BJ (cell line): ENCODE measurements at regions not wholly inside any gene's neighbourhood (a gene's known extent, or its start where the extent isn't known, plus 50 kb on each side); places are given as distances from the start of the nearest gene placed in this dataset.

Source experiments
- CTCF ChIA-PET: fragments of 350-600 bp; formaldehyde crosslinking; extraction: SDS; loops from one replicate; lab custom pipeline; 2021; ENCODE audit warnings: antibody characterized with exemption, inconsistent platforms; lab: Yijun Ruan, JAX
- POLR2A ChIA-PET: fragments of 300-600 bp; sonication (Branson Sonifier 250); formaldehyde crosslinking; extraction: SDS; loops from one replicate; lab custom pipeline; 2021; ENCODE audit warnings: antibody characterized with exemption; lab: Charles Lee
- DNase-seq: peaks from one replicate; pipeline ENCODE4 v3.0.0-alpha.2; 2011; ENCODE audit warnings: low read depth
- H3K27me3 ChIP-seq: 2 replicates; pipeline ENCODE4 v1.6.0; 2011; ENCODE audit warnings: low read length; ENCODE audit not compliant: control insufficient read depth, insufficient read depth
- H3K36me3 ChIP-seq: 2 replicates; pipeline ENCODE4 v1.5.1; 2011; ENCODE audit warnings: low read length; ENCODE audit not compliant: control insufficient read depth, insufficient read depth
- H3K4me3 ChIP-seq: 2 replicates; pipeline ENCODE4 v1.5.1; 2011; ENCODE audit warnings: low read depth, mild to moderate bottlenecking, control low read depth, low read length
- CTCF ChIP-seq: IDR thresholded peaks from 2 replicates; pipeline ENCODE4 v1.5.1; 2011; ENCODE audit warnings: low read depth, mild to moderate bottlenecking, control low read depth, inconsistent platforms, low read length, moderate library complexity; ENCODE audit not compliant: insufficient read depth

GRCh38 chr2:7966032-7966431 is 715.8 kb upstream of the ID2 start:
- ChIA-PET CTCF (no interaction called here), POLR2A (no interaction called here)
- Histone ChIP-seq H3K27me3 (no peaks in the 10 kb centered on the region), H3K4me3 (no peak overlapping the region), H3K36me3 (no peaks in the 10 kb centered on the region)
- DNase-seq, result no peak
- TF ChIP-seq CTCF, result no peak

GRCh38 chr2:7967707-7968405 is 714.0 kb upstream of the ID2 start:
- CTCF ChIA-PET, result interaction anchor here (1.2 kb wide), 1 partner anchor 11 kb away, joined by 3 read pairs; no protein-coding TSS in a partner anchor
- H3K4me3 ChIP-seq, result no peak overlapping the region

GRCh38 chr2:7969756-7970515 is 711.9 kb upstream of the ID2 start:
- Histone ChIP-seq H3K36me3 (no peaks in the 10 kb centered on the region), H3K4me3 (no peak overlapping the region), H3K27me3 (no peaks in the 10 kb centered on the region)
- CTCF ChIA-PET, result no interaction called here
- DNase-seq, result no peak
- POLR2A ChIA-PET, result no interaction called here
- TF ChIP-seq CTCF, result no peak

More at GRCh38 chr2:7967707-7968405, 714.0 kb upstream of the ID2 start:
- Histone ChIP-seq H3K36me3 (no peaks in the 10 kb centered on the region), H3K27me3 (no peaks in the 10 kb centered on the region)
- POLR2A ChIA-PET, result no interaction called here
- no peak for TF ChIP-seq CTCF
- DNase-seq, result no peak

GRCh38 chr2:7971248-7971647 is 710.6 kb upstream of the ID2 start:
- Histone ChIP-seq H3K4me3 (no peak overlapping the region), H3K27me3 (no peaks in the 10 kb centered on the region), H3K36me3 (no peaks in the 10 kb centered on the region)
- TF ChIP-seq CTCF, result no peak
- CTCF ChIA-PET, result interaction anchor here (1.1 kb wide), 1 partner anchor 97 kb away, joined by 3 read pairs; no protein-coding TSS in a partner anchor
- POLR2A ChIA-PET, result no interaction called here
- DNase-seq, result no peak

- Histone ChIP-seq H3K27me3 (no peaks in the 10 kb centered on the region), H3K36me3 (no peaks in the 10 kb centered on the region), H3K4me3 (no peak overlapping the region)
- TF ChIP-seq CTCF, result no peak
- ChIA-PET POLR2A (no interaction called here), CTCF (interaction anchor here (1.1 to 1.6 kb wide), 2 partner anchors 10 to 96 kb away, joined by 3 read pairs; no protein-coding TSS in a partner anchor)
- no peak for DNase-seq
Observed at GRCh38 chr2:7971841-7972240, 710.0 kb upstream of the ID2 start.
